Heart right ventricle (tissue), 16 donors: ENCODE measurements at regions not wholly inside any gene's neighbourhood (a gene's known extent, or its start where the extent isn't known, plus 50 kb on each side); places are given as distances from the start of the nearest gene placed in this dataset.

Experiments
- ATAC-seq, 8 donors: fragments of 200-7000 bp; cut with Tn5 transposase; one replicate each; pipeline ENCODE4 v1.9.1; 2020; ENCODE audit warnings: mild to moderate bottlenecking in 8 of 8, moderate library complexity in 8 of 8, moderate number of reproducible peaks in 1 of 8
- DNase-seq, 2 donors: peaks; one replicate each; pipeline ENCODE4 v3.0.0-alpha.2; 2020
- H3K27ac ChIP-seq, 10 donors: fragments of 200-600 bp; sonication (generic) in 2 of 10; one replicate each; pipeline versions ENCODE4 v1.5.0 to v1.8.0; 2020 to 2022; ENCODE audit warnings: mild to moderate bottlenecking in 3 of 10
- H3K27me3 ChIP-seq, 7 donors: fragments of 200-600 bp; one replicate each; pipeline ENCODE4 v1.8.0; 2021 to 2022; ENCODE audit warnings: mild to moderate bottlenecking in 2 of 7
- H3K36me3 ChIP-seq, 9 donors: fragments of 200-600 bp; sonication (generic) in 1 of 9; one replicate each; pipeline versions ENCODE4 v1.5.0 to v1.8.0; 2020 to 2022; ENCODE audit warnings: mild to moderate bottlenecking in 2 of 9
- H3K4me1 ChIP-seq, 9 donors: fragments of 200-600 bp; sonication (generic) in 1 of 9; one replicate each; pipeline versions ENCODE4 v1.5.0 to v1.8.0; 2020 to 2022; ENCODE audit warnings: mild to moderate bottlenecking in 4 of 9
- H3K4me3 ChIP-seq, 10 donors: fragments of 200-600 bp; sonication (generic) in 2 of 10; one replicate each; pipeline versions ENCODE4 v1.5.0 to v1.8.0; 2020 to 2022; ENCODE audit warnings: mild to moderate bottlenecking in 7 of 10, moderate library complexity in 2 of 10
- H3K9me3 ChIP-seq, 11 donors: fragments of 200-600 bp in 10 of 11; sonication (generic) in 2 of 11; one replicate each; pipeline versions ENCODE4 v1.5.0 to v1.8.0; 2013 to 2022; ENCODE audit warnings: mild to moderate bottlenecking in 2 of 11, control low read depth in 1 of 11, moderate library complexity in 1 of 11
- CTCF ChIP-seq, 9 donors: fragments of 200-600 bp; sonication (generic) in 2 of 9; IDR thresholded peaks; one replicate each; pipeline versions ENCODE4 v1.5.0 to v1.8.0; 2021 to 2022; ENCODE audit warnings: antibody characterized with exemption in 9 of 9, mild to moderate bottlenecking in 5 of 9, moderate library complexity in 1 of 9
- WGBS, 2 donors: extraction: QIAGEN DNeasy Blood & Tissue Kit; methylation state at CpG; one replicate each; pipeline ENCODE4 v1.1.7; 2013; ENCODE audit warnings: inconsistent platforms in 1 of 2; 5-methylcytosine and 5-hydroxymethylcytosine counted together
- intact Hi-C, 10 donors: fragments of 100-400 bp; cut with DNase I; formaldehyde crosslinking; loops; one replicate each; pipeline versions ENCODE4 v1.11.1 to v1.14.2; 2022
- donor health status: Arrhythmogenic right ventricular cardiomyopathy.
- donor health status: ischemic (EF 13 %, LVEDD 7.1; RV severe dilation, severe dysfunction).
- donor health status: healthy with polysubstance abuse.
- donor health status: DM: no; HTN: yes; CAD: no.
- donor health status: DM: no; HTN: no; CAD: no.
- donor health status: ischemic (EF 25% LVEDD 6.9; RV normal size, moderate dysfunction).
- donor health status: ischemic (EF 25% LVEDD 5.7; RV mildly dilated, moderate dysfunction).
- donor health status: healthy.
- donor health status: DM: yes; HTN: yes; CAD: no.
- donor health status: Ischemic cardiomyopathy.
- donor health status: ischemic (EF 35%, LVEDD 5.7; RV mildly dilated, moderate dysfunction).
- donor health status: nonischemic (EF 11% LVEDD 7.7; RV severe dilation, severe dysfunction).
- donor health status: DM: yes; HTN: yes; CAD: no.
- donor health status: PGD.
- donor health status: ischemic (EF 29% LVEDD 5.4; RV normal size, mild dysfunction).
- donor health status: nonischemic (EF 23%, LVEDD 6.1; RV moderate dilation, normal function).

DNA sequence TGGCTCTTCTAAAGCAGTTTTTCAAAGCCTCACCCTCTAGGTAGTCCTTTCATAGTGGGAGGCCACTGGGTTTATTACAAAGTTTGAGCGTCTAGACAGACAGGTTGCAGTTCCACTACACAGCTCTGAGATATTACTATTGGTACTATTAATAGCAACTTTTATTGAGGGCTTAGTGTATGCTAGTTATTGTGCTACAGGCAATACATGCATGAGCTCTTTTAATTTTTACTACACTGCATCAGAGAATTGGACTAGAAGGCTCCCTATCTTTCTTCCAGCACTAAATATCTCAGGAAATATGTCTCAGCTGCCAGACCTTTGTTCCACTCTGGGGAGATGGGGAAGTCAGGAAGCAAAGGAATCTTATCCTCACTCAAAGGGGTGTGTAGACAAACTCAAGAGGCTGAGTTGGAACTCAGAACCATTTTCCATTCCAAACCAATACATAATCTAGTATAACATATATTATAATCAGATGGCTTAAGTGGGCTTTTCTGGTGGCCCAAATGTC, 161.8 kb upstream of the SLC38A2 start:
- DNase-seq, result no peak
- Histone ChIP-seq H3K36me3 (no peaks in the 10 kb centered on the region), H3K27ac (peak overlapping the region in 6 of 10 donors; percentile 2 to 48 (median 14)), H3K27me3 (no peaks in the 10 kb centered on the region), H3K4me3 (no peak overlapping the region), H3K9me3 (no peaks in the 10 kb centered on the region), H3K4me1 (peaks cover 0 to 49% (median 35%) of the 10 kb centered on the region in 9 donors)
- intact Hi-C loops, result loop anchor here in 1 of 10 donors (10.0 kb wide), 1 partner anchor 120 kb away; no protein-coding TSS in a partner anchor
- ATAC-seq, result peak in 6 of 8 donors; percentile 17 to 80 (median 49)
- no peak for TF ChIP-seq CTCF (IDR thresholded peaks at IDR 0.05)
- WGBS, 2 donors, result 56 to 58% methylated on average over 1 of the region's 1 CpG

DNA sequence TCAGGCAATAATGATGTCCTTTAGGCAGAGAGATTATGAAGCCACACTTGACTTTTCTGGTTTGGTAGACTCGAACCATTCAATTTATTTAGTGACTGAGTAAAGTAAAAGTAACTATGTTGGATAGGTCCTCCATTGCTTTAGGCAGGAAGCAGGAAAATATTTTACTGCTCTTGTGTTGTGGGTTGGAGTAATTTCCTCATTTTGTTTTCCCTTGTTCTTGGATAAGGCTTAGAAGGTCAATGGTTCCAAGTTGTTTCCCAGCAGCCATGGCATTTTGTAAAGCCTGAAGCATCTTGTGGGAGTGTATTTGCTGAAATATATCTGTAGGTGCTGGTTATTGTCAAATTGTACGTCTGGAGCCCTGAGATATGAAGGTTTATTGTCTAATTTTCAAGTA, 161.2 kb upstream of the SLC38A2 start:
- Histone ChIP-seq H3K4me1 (peaks cover 0 to 43% (median 35%) of the 10 kb centered on the region in 9 donors), H3K27ac (peak overlapping the region in 5 of 10 donors; percentile 2 to 48 (median 14)), H3K4me3 (no peak overlapping the region), H3K36me3 (no peaks in the 10 kb centered on the region), H3K27me3 (no peaks in the 10 kb centered on the region), H3K9me3 (peaks cover 0 to 3% (median 0%) of the 10 kb centered on the region in 11 donors)
- DNase-seq, result no peak
- intact Hi-C loops, result loop anchor here in 1 of 10 donors (10.0 kb wide), 1 partner anchor 121 kb away; no protein-coding TSS in a partner anchor
- ATAC-seq, result peak in 1 of 8 donors; percentile 21
- TF ChIP-seq CTCF (IDR thresholded peaks at IDR 0.05), result no peak
- 53 to 67% methylated on average over 2 of the region's 2 CpGs for WGBS, 2 donors

GRCh38 chr12:46531804-46532203, 159.2 kb upstream of the SLC38A2 start:
- DNase-seq, result no peak
- Histone ChIP-seq H3K4me1 (peaks cover 0 to 38% (median 28%) of the 10 kb centered on the region in 9 donors), H3K4me3 (no peak overlapping the region), H3K27ac (no peak overlapping the region), H3K27me3 (no peaks in the 10 kb centered on the region), H3K9me3 (peaks cover 0 to 3% (median 0%) of the 10 kb centered on the region in 11 donors), H3K36me3 (no peaks in the 10 kb centered on the region)
- ATAC-seq, result no peak
- no peak for TF ChIP-seq CTCF (IDR thresholded peaks at IDR 0.05)
- intact Hi-C loops, result loop anchor here in 1 of 10 donors (10.0 kb wide), 1 partner anchor 123 kb away; no protein-coding TSS in a partner anchor
- 96 to 98% methylated on average over 3 of the region's 3 CpGs for WGBS, 2 donors

GRCh38 chr12:46531059-46531785, 158.6 kb upstream of the SLC38A2 start:
- H3K36me3 ChIP-seq, result no peaks in the 10 kb centered on the region
- intact Hi-C loops, result loop anchor here in 1 of 10 donors (10.0 kb wide), 1 partner anchor 124 kb away; no protein-coding TSS in a partner anchor
- H3K9me3 ChIP-seq, result peaks cover 0 to 3% (median 0%) of the 10 kb centered on the region in 11 donors
- peaks cover 0 to 32% (median 26%) of the 10 kb centered on the region in 9 donors for H3K4me1 ChIP-seq
- TF ChIP-seq CTCF (IDR thresholded peaks at IDR 0.05), result no peak
- no peak for DNase-seq
- no peak overlapping the region for H3K27ac ChIP-seq
- H3K27me3 ChIP-seq, result no peaks in the 10 kb centered on the region
- ATAC-seq, result peak in 2 of 8 donors; percentile 6 to 42
- H3K4me3 ChIP-seq, result no peak overlapping the region
- 95% methylated on average over 6 of the region's 6 CpGs for WGBS, 2 donors
